Activated CD4-positive, CD25-positive, alpha-beta regulatory T cell treated with anti-CD3 and anti-CD28 coated beads, Interleukin-2, amount 50 U/mL, for 24 hours (primary cell): ENCODE measurements at regions not wholly inside any gene's neighbourhood (a gene's known extent, or its start where the extent isn't known, plus 50 kb on each side); places are given as distances from the start of the nearest gene placed in this dataset.
A peak's percentile ranks its signal among the peaks of the same experiment; 100 is the strongest.
"Not testable (repeated sequence)": the region's sequence is repeated elsewhere in the genome, so short reads cannot be mapped to it uniquely, and the experiment has no call there.

Experiments used
- ATAC-seq, 2 donors: fragments of 150-1000 bp; cut with Tn5 transposase; one replicate each; pipeline ENCODE4 v1.10.0; 2021; ENCODE audit warnings: mild to moderate bottlenecking in 1 of 2, moderate library complexity in 1 of 2

DNA sequence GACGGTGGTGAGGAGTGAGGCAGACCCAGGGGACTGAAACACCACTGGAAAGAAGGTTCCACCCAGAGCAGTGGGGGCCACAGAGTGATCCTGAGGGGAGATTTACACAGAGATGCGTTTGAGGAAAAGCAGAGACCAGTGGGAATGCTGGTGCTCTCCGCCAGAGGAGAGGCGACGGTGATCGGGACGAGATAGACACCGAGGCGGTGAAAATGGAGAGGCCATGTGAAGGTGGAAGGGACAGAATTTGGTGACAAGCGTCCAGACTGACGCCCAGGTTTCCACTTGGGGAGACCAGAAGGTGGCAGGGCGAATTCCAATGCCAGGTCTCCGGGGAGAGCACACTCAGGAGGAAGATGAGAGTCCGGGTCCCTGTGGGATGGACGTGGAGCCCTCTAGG lies 374.8 kb downstream of the CNTNAP3B start:
- ATAC-seq, result not testable (repeated sequence)

- ATAC-seq, result not testable (repeated sequence)
Observed at GRCh38 chr9:41741897-41742296, 387.3 kb downstream of the CNTNAP3B start.

DNA sequence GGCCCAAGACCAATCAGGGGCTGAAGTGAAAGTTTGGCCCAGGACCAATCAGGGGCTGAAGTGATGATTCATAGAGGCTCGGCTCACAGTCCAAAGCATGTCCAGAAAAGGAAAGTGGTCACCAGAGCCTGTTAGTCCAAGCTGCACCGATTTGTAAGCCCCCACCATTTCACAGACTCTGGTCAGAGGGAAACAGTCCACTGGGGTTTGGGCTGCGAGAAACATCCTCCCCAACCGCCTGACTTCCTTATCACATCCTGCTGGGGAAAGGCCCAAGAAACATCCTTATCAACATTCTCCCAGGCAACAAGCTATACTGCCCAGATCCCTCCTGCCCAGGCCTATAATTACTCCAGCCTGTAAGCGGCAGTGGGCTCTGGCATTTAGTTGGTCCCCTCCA lies 388.1 kb downstream of the CNTNAP3B start:
- not testable (repeated sequence) for ATAC-seq

DNA sequence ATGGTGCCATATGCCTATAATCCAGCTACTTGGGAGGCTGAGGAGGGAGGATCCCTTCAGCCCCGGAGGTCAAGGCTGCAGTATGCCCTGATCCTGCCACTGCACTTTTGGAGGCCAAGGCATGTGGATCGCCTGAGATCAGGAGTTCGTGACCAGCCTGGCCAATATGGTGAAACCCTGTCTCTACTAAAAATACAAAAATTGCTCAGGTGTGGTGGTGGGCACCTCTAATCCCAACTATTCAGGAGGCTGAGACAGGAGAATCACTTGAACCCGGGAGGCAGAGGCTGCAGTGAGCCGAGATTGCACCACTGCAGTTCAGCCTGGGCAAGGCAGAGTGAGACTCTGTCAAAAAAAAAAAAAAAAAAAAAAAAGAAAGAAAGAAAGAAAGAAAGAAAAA lies 390.5 kb downstream of the CNTNAP3B start:
- not testable (repeated sequence) for ATAC-seq

DNA sequence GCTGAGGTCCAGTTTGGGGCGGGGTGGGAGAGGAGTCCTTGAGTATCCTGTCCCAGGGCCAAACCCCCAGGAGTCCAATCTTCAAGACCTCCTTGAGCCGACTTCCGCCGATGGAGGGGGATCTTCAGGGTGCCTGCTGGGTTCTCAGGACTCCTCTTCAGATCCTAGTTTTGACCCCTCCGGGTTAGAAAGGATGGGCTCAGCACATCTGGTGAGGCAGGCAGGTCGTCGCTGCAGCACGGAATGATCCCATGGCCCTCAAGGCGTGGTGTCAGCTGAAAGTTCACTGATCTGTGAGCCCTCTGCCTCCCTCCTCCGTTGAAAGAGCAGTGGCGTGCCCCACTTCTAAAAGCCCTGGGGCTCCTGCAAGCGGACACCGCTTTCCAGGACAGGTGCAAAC lies 430.0 kb downstream of the CNTNAP3B start:
- ATAC-seq, result not testable (repeated sequence)

- not testable (repeated sequence) for ATAC-seq
Observed at GRCh38 chr9:41697080-41697479, 432.1 kb downstream of the CNTNAP3B start.

DNA sequence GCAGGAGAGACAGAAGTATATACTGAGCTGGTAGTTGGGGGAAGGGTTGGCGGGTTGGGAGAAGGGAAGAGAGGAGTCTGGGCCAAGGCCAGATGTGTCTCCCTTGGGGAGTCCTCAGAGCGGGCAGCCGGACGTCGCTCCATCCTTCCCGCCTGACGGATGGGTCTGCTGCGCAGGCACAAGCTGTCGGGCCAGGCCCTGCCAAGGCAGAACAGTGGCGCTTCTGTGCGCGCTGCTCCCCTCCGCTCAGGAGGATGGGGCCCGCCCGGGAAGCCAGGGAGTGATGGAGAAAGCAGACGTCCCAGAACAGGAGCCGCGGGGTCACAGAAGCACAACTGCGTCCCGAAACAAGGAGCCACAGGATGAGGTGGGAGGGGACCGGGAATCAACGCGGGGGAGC lies 449.9 kb downstream of the CNTNAP3B start:
- not testable (repeated sequence) for ATAC-seq

DNA sequence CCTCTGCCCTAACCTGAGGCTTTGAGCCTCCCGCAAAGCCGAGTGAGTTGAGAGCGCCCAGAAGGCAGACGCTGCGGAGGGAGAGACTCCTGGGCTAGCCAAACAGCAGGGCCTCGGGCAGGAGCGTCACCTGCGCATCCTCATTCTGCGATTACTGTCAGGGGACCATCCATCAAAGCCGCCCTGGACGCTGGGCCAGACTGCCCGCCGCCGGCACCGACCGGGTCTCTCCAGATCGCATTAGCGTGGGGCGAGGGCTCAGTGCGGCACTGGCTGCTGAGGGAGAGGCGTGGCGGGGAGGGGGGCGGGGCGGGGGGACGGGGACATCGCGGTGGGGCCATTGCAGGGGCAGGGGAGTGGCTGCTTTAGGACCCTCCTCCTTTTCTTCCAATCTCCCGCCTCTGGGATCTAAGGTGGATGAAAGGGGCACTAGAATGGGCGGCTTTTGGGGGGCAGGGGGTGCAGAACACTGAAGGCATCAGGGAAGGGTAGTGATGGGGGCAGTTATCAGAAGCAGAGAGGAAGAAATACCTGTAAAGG lies 465.7 kb downstream of the CNTNAP3B start:
- not testable (repeated sequence) for ATAC-seq

DNA sequence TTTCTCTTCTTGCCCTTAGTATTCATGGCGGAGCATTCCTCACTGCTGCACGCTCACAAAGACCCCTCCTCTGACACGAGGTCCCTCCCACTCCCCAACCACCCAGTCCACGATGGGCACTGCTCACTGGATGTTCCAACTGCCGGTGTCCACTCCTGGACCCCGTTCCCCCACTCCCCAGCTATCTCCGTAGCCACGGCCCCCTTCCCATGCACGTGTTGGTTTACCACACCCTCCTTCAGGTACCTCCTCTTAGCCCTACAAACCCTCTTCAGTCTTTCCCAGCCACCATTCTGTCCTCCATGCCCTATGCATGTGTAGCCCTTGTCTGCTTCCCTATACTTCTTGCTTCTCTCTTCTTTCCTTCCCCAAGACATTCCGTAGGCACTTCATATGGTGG lies 469.6 kb upstream of the ZNG1F start:
- not testable (repeated sequence) for ATAC-seq

GRCh38 chr9:41658116-41658515 lies 469.0 kb upstream of the ZNG1F start:
- not testable (repeated sequence) for ATAC-seq

- not testable (repeated sequence) for ATAC-seq
Observed at GRCh38 chr9:41657141-41657540, 468.0 kb upstream of the ZNG1F start.

- not testable (repeated sequence) for ATAC-seq
Observed at GRCh38 chr9:41655071-41655554, 466.0 kb upstream of the ZNG1F start.

- not testable (repeated sequence) for ATAC-seq
Observed at GRCh38 chr9:41654349-41654748, 465.2 kb upstream of the ZNG1F start.

DNA sequence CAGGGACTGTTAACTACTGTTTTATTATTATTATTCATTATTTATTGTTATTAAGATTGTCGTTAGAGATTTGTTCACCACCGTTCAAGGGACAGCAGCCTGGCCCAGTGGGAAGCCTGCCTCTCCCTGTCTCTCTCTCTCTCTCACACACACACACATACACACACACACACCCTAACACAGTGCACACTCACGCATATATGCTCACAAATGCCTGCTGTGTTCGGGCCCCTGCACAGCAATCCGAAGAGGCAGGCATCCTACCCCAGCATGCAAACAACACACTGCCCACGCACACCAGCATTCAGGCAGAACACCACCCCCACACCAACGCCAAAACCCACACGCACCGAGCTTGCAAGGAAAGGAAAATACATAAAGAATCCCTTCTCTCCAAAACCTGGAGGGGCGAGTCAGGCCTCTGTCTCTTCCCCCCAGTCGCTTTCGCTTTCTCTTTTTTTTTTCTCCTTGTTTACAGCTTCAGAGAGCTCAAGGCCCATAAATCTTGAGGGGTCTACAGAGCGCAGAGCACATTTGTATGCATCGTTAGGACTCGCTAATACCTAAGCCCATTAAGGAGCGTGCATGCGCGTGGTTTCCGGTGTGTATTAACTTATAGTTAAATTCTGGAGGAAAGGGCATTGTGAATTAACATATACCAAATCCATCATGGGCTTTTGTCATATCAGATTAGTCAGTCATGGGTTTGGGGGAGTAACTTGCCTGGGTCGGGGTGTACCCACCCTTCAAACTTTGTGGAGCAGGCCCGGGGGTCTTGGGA lies 464.6 kb upstream of the ZNG1F start:
- ATAC-seq, result not testable (repeated sequence)

GRCh38 chr9:41652800-41653199 lies 463.7 kb upstream of the ZNG1F start:
- ATAC-seq, result not testable (repeated sequence)

- ATAC-seq, result not testable (repeated sequence)
Observed at GRCh38 chr9:41652100-41652713, 463.1 kb upstream of the ZNG1F start.

DNA sequence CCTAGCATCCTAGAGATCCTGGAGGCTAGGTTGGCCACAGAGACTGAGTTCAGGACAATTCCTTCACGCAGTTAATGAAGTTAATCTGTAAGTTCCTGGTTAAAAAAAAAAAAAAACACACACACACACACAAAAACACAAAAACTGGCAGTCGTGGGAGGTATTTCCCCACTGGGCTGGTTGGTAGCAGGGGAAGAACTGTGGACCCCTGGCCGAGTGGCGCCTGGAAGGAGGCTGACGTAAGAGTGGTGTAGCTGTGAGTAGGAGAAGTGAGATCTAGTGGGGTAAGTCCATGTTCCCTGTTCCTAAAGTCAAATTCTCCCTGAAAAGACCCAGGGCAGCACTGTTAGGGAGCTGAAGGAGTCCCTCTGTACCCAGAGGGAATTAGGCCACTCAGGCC lies 461.0 kb upstream of the ZNG1F start:
- not testable (repeated sequence) for ATAC-seq

- ATAC-seq, result not testable (repeated sequence)
Observed at GRCh38 chr9:41648564-41648963, 459.4 kb upstream of the ZNG1F start.

DNA sequence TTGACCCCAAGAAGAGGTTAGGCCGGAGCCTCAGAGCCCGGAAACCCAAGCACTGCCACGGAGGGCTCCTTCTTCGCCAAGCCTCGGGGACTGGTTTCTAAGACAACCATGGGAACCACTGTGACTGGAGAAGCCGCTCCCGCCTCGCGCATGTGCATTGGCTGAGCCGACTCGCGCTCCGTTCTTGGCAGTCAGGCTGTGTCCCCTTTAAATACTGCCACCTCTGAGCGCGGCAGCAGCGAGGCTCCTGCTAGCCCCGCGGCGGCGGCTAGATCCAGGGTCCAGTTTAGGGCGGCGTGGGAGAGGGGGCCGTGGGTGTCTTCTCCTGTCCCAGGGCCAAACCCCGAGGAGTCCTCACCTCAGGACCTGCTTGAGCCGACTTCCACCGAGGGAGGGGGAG lies 457.1 kb upstream of the ZNG1F start:
- ATAC-seq, result not testable (repeated sequence)

DNA sequence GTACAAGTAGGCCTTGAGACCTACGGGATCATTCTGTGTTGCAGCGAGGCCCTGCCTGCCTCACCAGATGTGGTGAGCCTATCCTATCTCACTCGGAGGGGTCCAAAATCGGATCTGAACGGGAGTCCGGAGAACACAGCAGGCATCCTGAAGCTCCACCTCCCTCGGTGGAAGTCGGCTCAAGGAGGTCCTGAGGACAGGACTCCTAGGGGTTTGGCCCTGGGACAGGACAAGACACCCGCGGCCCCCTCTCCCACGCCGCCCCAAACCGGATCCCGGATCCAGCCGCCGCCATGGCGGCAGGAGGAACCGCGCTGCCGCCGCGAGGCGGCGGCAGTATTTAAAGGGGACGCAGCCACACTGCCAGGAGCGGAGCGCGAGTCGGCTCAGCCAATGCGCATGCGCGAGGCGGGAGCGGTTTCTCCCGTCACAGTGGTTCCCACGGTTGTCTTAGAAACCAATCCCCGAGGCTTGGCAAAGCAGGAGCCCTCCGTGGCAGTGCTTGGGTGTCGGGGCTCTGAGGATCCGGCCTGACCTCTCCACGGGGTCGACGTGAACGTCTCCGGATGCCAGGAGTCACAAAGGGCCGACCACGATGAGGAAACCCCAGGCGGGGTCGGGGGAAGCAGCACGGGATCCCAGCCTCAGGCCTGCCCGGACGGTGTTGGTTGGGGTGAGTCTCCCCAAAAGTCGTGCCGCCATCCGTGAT lies 454.6 kb upstream of the ZNG1F start:
- ATAC-seq, result peak in 1 of 2 donors; percentile 89

- not testable (repeated sequence) for ATAC-seq
Observed at GRCh38 chr9:41633726-41634125, 444.6 kb upstream of the ZNG1F start.

DNA sequence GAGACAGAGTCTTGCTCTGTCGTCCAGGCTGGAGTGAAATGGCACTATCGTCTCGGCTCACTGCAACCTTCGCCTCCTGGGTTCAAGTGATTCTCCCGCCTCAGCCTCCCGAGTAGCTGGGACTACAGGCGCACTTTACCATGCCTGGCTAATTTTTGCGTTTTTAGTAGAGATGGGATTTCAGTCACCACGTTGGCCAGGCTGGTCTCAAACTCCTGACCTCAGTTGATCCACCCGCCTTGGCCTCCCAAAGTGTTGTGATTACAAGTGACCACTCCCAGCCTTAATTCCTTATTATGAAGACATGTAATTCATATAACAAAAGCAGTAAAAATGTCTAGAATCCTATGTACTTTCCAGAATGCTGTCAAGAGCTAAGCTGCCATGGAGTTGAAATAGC lies 434.5 kb upstream of the ZNG1F start:
- not testable (repeated sequence) for ATAC-seq

DNA sequence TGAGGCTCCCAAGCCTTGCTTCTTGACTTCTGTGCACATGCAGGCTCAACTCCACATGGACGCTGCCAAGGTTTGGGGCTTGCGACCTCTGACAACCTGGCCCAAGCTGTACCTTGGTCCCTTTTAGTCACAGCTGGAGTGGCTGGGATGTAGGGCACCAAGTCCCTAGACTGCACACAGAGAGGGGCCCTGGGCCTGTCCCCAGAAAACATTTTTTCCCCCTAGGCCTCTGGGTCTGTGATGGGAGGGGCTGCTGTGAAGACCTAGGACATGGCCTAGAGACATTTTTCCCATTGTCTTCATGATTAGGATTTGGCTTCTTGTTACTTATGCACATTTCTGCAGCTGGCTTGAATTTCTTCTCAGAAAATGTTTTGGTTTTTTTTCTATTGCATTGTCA lies 430.1 kb upstream of the ZNG1F start:
- ATAC-seq, result not testable (repeated sequence)
